NT2/D1 (cell line): ENCODE measurements at regions not wholly inside any gene's neighbourhood (a gene's known extent, or its start where the extent isn't known, plus 50 kb on each side); places are given as distances from the start of the nearest gene placed in this dataset.

Experiments used
- DNase-seq: peaks from one replicate; pipeline ENCODE4 v3.0.0-alpha.2; 2011; ENCODE audit warnings: low read depth, low spot score
- H3K27me3 ChIP-seq: 2 replicates; pipeline ENCODE4 v1.6.0; 2011; ENCODE audit warnings: mild to moderate bottlenecking; ENCODE audit not compliant: insufficient read length, insufficient read depth
- H3K36me3 ChIP-seq: 2 replicates; pipeline ENCODE4 v1.6.1; 2011; ENCODE audit warnings: mild to moderate bottlenecking, low read length, mixed read lengths; ENCODE audit not compliant: insufficient read depth, insufficient read length
- H3K4me1 ChIP-seq: 2 replicates; pipeline ENCODE4 v1.5.1; 2011; ENCODE audit not compliant: insufficient read depth, insufficient read length
- H3K4me3 ChIP-seq: 2 replicates; pipeline ENCODE4 v1.5.1; 2011; ENCODE audit warnings: low read depth; ENCODE audit not compliant: insufficient read length
- H3K9ac ChIP-seq: 2 replicates; pipeline ENCODE4 v1.6.0; 2011; ENCODE audit warnings: low read depth; ENCODE audit not compliant: insufficient read length
- H3K9me3 ChIP-seq: 2 replicates; pipeline ENCODE4 v1.5.1; 2011; ENCODE audit warnings: mild to moderate bottlenecking, low read length; ENCODE audit not compliant: insufficient read depth
- SUZ12 ChIP-seq: IDR thresholded peaks from 2 replicates; pipeline ENCODE4 v1.6.1; 2011; ENCODE audit not compliant: insufficient read length, insufficient read depth; ENCODE audit errors: extremely low read depth
- YY1 ChIP-seq: IDR thresholded peaks from 2 replicates; pipeline ENCODE4 v1.6.1; 2011; ENCODE audit not compliant: insufficient read length, insufficient read depth
- ZNF274 ChIP-seq: IDR thresholded peaks from 2 replicates; pipeline ENCODE4 v1.6.1; 2011; ENCODE audit warnings: mild to moderate bottlenecking, low read depth, low read length

DNA sequence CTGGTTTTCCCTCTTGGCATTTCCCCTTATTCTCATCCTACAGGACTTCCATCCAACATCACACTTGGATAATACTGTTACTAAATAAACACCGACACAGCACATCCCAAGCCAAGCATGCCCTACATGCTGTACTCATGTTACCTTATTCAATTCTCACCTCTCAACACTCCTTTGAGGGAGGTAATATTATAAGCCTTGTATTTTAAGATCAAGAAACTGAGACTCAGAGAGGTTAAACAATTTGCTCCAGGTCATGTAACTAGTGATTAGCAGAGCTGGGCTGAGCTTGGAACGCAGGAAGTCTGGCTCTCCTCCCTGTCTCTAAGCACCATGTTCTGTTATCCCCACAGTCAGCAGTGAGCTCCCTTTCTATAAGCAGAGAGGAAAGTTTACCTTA, 333.6 kb upstream of the IGFBP7 start:
- DNase-seq, result no peak

DNA sequence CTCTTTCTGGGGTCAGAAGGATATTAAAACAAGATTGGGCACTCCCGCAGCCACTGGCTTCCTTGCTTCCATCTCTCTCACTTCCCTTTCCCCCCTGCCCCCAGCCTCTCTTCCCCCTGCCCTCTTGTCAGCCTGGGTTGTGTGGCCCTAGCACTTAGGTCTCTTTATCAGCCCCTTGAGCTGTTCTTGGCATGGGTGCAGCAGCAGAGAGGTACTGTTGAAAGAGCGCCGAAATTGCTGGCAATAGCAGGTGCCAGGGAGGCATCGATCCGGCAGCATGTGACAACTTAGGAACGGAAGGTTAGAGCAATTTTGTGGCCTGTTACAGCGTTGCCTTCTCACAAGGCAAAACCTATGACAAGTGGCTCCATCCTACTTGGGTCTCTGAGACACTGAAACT, 333.1 kb upstream of the IGFBP7 start:
- no peak overlapping the region for H3K4me3 ChIP-seq
- no peak overlapping the region for H3K9ac ChIP-seq
- TF ChIP-seq SUZ12 (no peak), ZNF274 (no peak), YY1 (no peak)
- no peaks in the 10 kb centered on the region for H3K27me3 ChIP-seq
- H3K4me1 ChIP-seq, result no peaks in the 10 kb centered on the region
- H3K9me3 ChIP-seq, result no peaks in the 10 kb centered on the region
- H3K36me3 ChIP-seq, result no peaks in the 10 kb centered on the region
- DNase-seq, result no peak

More for the DNA sequence above, 333.6 kb upstream of the IGFBP7 start:
- H3K4me3 ChIP-seq, result no peak overlapping the region
- no peak overlapping the region for H3K9ac ChIP-seq
- no peaks in the 10 kb centered on the region for H3K27me3 ChIP-seq
- no peak for TF ChIP-seq YY1
- TF ChIP-seq SUZ12, result no peak
- TF ChIP-seq ZNF274, result no peak
- no peaks in the 10 kb centered on the region for H3K36me3 ChIP-seq
- no peaks in the 10 kb centered on the region for H3K4me1 ChIP-seq
- no peaks in the 10 kb centered on the region for H3K9me3 ChIP-seq

DNA sequence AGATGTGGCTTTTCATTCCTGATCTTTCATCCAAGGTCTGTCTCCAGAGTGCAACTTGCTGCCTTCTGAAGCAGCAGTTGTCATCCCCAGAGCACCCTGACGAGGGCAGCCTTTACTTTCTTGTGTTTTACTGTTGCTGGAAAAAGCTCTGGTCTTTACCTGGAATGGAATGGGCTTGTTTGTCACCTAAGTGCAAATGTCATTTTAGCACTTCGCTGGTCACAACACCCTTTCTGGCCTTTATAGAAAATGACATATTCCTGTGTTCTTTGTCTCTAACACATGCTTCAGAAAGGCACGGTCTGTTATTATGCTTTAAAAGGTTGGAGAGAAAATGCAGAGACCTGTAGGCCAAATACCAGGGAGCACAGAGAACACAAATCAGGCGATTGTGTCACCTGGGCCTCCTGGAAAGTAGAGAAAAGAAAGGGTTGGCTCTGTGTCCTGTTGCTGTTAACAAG, 332.7 kb upstream of the IGFBP7 start:
- Histone ChIP-seq H3K4me1 (no peaks in the 10 kb centered on the region), H3K36me3 (no peaks in the 10 kb centered on the region), H3K27me3 (no peaks in the 10 kb centered on the region), H3K9me3 (no peaks in the 10 kb centered on the region), H3K9ac (no peak overlapping the region), H3K4me3 (no peak overlapping the region)
- peak; percentile 55 for DNase-seq
- TF ChIP-seq SUZ12 (no peak), YY1 (no peak), ZNF274 (no peak)

DNA sequence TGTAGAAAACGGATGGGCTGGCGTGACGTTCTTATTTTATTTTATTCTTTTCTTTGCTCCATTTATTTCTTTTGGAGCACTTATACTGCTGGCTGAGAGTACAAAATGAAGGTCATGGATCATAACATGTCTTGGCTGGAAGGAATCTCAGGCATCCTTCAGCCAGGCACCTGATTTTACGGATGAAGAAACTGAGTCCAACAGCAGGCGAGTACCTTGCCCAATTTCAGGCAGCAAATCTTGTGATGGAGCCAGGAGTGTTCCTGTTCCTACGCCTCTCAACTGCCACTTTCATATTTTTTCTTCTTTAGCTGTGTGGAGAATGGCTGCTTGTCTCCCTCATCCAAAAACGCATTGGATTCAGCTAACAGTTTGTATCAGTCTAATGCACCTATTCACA, 332.1 kb upstream of the IGFBP7 start:
- Histone ChIP-seq H3K9ac (no peak overlapping the region), H3K4me3 (no peak overlapping the region), H3K4me1 (no peaks in the 10 kb centered on the region), H3K36me3 (no peaks in the 10 kb centered on the region), H3K9me3 (no peaks in the 10 kb centered on the region), H3K27me3 (no peaks in the 10 kb centered on the region)
- DNase-seq, result no peak
- TF ChIP-seq ZNF274, result no peak
- no peak for TF ChIP-seq SUZ12
- no peak for TF ChIP-seq YY1

DNA sequence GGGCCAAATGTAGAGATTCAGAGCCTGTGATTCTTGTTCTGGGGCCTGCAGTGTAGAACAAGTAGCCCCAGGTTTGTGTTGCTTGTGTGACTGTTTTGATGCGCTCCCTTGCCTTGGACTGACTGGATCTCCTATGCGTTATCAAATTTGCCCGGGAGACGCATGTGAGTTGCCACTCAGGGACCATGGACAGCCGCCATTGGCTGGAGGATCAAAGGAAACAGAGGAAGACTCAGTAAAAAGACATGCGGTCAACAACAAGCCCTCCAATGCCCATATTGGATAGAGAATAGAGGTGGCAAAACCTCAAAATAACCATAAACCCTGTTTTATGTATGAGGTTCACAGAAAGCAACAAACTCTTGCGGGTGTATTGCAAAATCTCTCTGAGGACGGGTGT, 327.5 kb upstream of the IGFBP7 start:
- Histone ChIP-seq H3K9me3 (no peaks in the 10 kb centered on the region), H3K4me1 (no peaks in the 10 kb centered on the region), H3K36me3 (no peaks in the 10 kb centered on the region), H3K27me3 (no peaks in the 10 kb centered on the region), H3K4me3 (no peak overlapping the region), H3K9ac (no peak overlapping the region)
- DNase-seq, result no peak
- TF ChIP-seq YY1 (no peak), SUZ12 (no peak)

DNA sequence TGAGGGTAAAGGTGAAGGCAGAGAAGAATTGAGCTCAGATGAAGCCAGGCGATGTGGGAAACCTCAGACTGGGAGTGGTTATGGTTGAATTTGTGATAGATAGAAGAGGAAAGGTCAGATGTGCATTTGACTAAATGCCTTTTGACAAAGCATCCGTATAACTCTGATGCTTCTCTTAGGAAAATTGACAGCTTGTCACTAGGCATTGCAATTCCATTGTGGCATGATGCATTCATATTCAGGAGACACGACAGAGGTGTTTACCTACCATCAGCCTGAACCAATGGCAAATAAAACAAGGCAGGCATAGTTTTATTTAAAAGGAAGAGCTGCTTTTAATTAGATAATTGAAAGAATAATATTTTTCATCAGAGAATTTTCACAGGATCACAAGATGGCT, 325.1 kb upstream of the IGFBP7 start:
- Histone ChIP-seq H3K36me3 (no peaks in the 10 kb centered on the region), H3K27me3 (no peaks in the 10 kb centered on the region), H3K4me3 (no peak overlapping the region), H3K4me1 (no peaks in the 10 kb centered on the region), H3K9me3 (no peaks in the 10 kb centered on the region), H3K9ac (no peak overlapping the region)
- no peak for DNase-seq
- TF ChIP-seq ZNF274 (no peak), YY1 (no peak), SUZ12 (no peak)

GRCh38 chr4:57430726-57431125, 320.5 kb upstream of the IGFBP7 start:
- Histone ChIP-seq H3K4me3 (no peak overlapping the region), H3K9me3 (no peaks in the 10 kb centered on the region), H3K36me3 (no peaks in the 10 kb centered on the region)

More at GRCh38 chr4:57430726-57431125, 320.5 kb upstream of the IGFBP7 start:
- no peak for TF ChIP-seq ZNF274
- TF ChIP-seq YY1, result no peak
- TF ChIP-seq SUZ12, result no peak
- Histone ChIP-seq H3K27me3 (no peaks in the 10 kb centered on the region), H3K9ac (no peak overlapping the region), H3K4me1 (no peaks in the 10 kb centered on the region)
- no peak for DNase-seq
